GM12875 (cell line): ENCODE measurements at regions not wholly inside any gene's neighbourhood (a gene's known extent, or its start where the extent isn't known, plus 50 kb on each side); places are given as distances from the start of the nearest gene placed in this dataset.

Experiments used
- H3K4me3 ChIP-seq: one replicate; pipeline ENCODE4 v1.5.1; 2011; ENCODE audit warnings: low read depth, low read length, control low read depth
- CTCF ChIP-seq: IDR thresholded peaks from 2 replicates; pipeline ENCODE4 v1.5.1; 2011; ENCODE audit warnings: low read depth, mild to moderate bottlenecking, control low read depth, inconsistent platforms, low read length, moderate library complexity, borderline replicate concordance; ENCODE audit not compliant: insufficient read depth

- H3K4me3 ChIP-seq, result no peak overlapping the region
- no peak for TF ChIP-seq CTCF
These were observed 200.9 kb upstream of the HS3ST5 start for GRCh38 chr6:114543696-114544095.

- no peak for TF ChIP-seq CTCF
- H3K4me3 ChIP-seq, result no peak overlapping the region
These were observed 199.0 kb upstream of the HS3ST5 start for GRCh38 chr6:114541794-114542193.

GRCh38 chr6:114537977-114538376 is 195.2 kb upstream of the HS3ST5 start:
- H3K4me3 ChIP-seq, result no peak overlapping the region
- no peak for TF ChIP-seq CTCF

- no peak for TF ChIP-seq CTCF
- no peak overlapping the region for H3K4me3 ChIP-seq
These were observed 192.0 kb upstream of the HS3ST5 start for GRCh38 chr6:114534813-114535212.

GRCh38 chr6:114524081-114524480 is 181.3 kb upstream of the HS3ST5 start:
- TF ChIP-seq CTCF, result no peak
- H3K4me3 ChIP-seq, result no peak overlapping the region

GRCh38 chr6:114523508-114523907 is 180.7 kb upstream of the HS3ST5 start:
- no peak overlapping the region for H3K4me3 ChIP-seq
- no peak for TF ChIP-seq CTCF

- H3K4me3 ChIP-seq, result no peak overlapping the region
- no peak for TF ChIP-seq CTCF
These were observed 179.1 kb upstream of the HS3ST5 start for GRCh38 chr6:114521926-114522325.
